ENCODE measurements at regions not wholly inside any gene's neighbourhood (a gene's known extent, or its start where the extent isn't known, plus 50 kb on each side); places are given as distances from the start of the nearest gene placed in this dataset.
A peak's percentile ranks its signal among the peaks of the same experiment; 100 is the strongest.

DNA sequence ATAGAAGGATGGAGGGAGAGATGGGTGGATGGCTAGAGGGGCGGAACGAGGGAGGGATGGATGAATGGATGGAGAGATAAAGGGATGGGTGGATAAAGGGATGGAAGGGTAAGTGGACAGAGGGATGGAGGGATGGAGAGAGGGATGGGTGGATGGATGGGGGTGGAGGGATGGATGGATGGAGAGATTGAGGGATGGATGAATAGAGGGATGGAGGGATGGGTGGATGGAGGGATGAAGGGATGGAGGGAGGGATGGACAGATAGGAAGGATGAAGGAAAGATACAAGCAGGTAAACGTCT, 313.3 kb downstream of the UACA start:
- CTCF ChIA-PET (ENCODE audit: low intra/inter-chr PET ratio), result no interaction called here
- intact Hi-C loops (cut with micrococcal nuclease) (no loop called here), in situ Hi-C loops (cut with MboI) (no loop called here)
- DNase-seq (ENCODE audit: extremely low read depth in 1 of 4, low spot score in 3 of 4) (no peak), FAIRE-seq (no peak), ATAC-seq (no peak)
- Histone ChIP-seq H3K27me3 (ENCODE audit: control insufficient read depth in 2 of 2, insufficient read depth in 2 of 2, low read length in 2 of 2) (no peaks in the 10 kb centered on the region), H3K79me2 (ENCODE audit: control insufficient read depth, insufficient read depth, low read length) (no peaks in the 10 kb centered on the region), H3K27ac (ENCODE audit: extremely low read depth, low read depth, low read length) (no peak overlapping the region), H4K20me1 (replicated peaks; ENCODE audit: control insufficient read depth, insufficient read depth, low read length) (no peaks in the 10 kb centered on the region), H3K9me3 (replicated peaks; ENCODE audit: control insufficient read depth, insufficient read depth, low read depth, low read length) (no peaks in the 10 kb centered on the region), H3K4me3 (no peak overlapping the region), H2AFZ (ENCODE audit: low read depth, low read length) (no peak overlapping the region), H3K4me1 (replicated peaks in 1 of 2; ENCODE audit: control insufficient read depth in 2 of 2, insufficient read depth in 2 of 2, low read length in 2 of 2) (peaks cover 37 to 42% of the 10 kb centered on the region in 2 experiments), H3K36me3 (ENCODE audit: control insufficient read depth, insufficient read depth, low read length) (no peaks in the 10 kb centered on the region), H3K9ac (ENCODE audit: insufficient read depth in 1 of 2, low read depth in 2 of 2, low read length in 2 of 2) (no peak overlapping the region), H3K4me2 (ENCODE audit: insufficient read depth, low read length) (no peak overlapping the region), H3K9me1 (ENCODE audit: control insufficient read depth, insufficient read depth, low read length) (peaks cover 5% of the 10 kb centered on the region)
- WGBS (ENCODE audit: insufficient coverage, low coverage, missing lambda C conversion rate), result 24% methylated on average over 3 of the region's 3 CpGs
- POLR2A ChIA-PET, result no interaction called here
- BruUV-seq (replicated peaks), result no TSS peak
- TF ChIP-seq CBX8 (IDR thresholded peaks at IDR 0.05; ENCODE audit: borderline replicate concordance, extremely low read depth, low read depth, low read length, poor library complexity, severe bottlenecking) (no peak), HNRNPLL (IDR thresholded peaks at IDR 0.05; ENCODE audit: low read depth, low read length, poor library complexity, severe bottlenecking) (no peak), ARHGAP35 (IDR thresholded peaks at IDR 0.05; ENCODE audit: partially characterized antibody) (no peak), TARDBP (IDR thresholded peaks at IDR 0.05) (no peak), TBL1XR1 (IDR thresholded peaks at IDR 0.05; ENCODE audit: low read length in 2 of 2) (no peak), MTA1 (IDR thresholded peaks at IDR 0.05; ENCODE audit: borderline replicate concordance) (peak; percentile 19; the same call in 1 of the 2 replicates), CSDE1 (IDR thresholded peaks at IDR 0.05) (no peak), NR2C2 (CRISPR knock-in tag; IDR thresholded peaks at IDR 0.05) (no peak), NR2C2 (tag; IDR thresholded peaks at IDR 0.05) (no peak), YY1 (IDR thresholded peaks at IDR 0.05; ENCODE audit: borderline replicate concordance in 1 of 3, control insufficient read depth in 1 of 3, extremely low read depth in 1 of 3, insufficient read depth in 3 of 3, insufficient read length in 1 of 3, insufficient replicate concordance in 2 of 3, low read depth in 1 of 3, low read length in 2 of 3) (no peak)
- TF ChIP-seq, protein P1, sequence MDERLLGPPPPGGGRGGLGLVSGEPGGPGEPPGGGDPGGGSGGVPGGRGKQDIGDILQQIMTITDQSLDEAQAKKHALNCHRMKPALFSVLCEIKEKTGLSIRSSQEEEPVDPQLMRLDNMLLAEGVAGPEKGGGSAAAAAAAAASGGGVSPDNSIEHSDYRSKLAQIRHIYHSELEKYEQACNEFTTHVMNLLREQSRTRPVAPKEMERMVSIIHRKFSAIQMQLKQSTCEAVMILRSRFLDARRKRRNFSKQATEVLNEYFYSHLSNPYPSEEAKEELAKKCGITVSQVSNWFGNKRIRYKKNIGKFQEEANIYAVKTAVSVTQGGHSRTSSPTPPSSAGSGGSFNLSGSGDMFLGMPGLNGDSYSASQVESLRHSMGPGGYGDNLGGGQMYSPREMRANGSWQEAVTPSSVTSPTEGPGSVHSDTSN (CRISPR knock-in tag; IDR thresholded peaks at IDR 0.05; ENCODE audit: low read depth), result no peak
- TF ChIP-seq, protein P1 (tag; conservative IDR thresholded peaks at IDR 0.05; ENCODE audit: low read depth), result no peak
- TF ChIP-seq, protein P2, sequence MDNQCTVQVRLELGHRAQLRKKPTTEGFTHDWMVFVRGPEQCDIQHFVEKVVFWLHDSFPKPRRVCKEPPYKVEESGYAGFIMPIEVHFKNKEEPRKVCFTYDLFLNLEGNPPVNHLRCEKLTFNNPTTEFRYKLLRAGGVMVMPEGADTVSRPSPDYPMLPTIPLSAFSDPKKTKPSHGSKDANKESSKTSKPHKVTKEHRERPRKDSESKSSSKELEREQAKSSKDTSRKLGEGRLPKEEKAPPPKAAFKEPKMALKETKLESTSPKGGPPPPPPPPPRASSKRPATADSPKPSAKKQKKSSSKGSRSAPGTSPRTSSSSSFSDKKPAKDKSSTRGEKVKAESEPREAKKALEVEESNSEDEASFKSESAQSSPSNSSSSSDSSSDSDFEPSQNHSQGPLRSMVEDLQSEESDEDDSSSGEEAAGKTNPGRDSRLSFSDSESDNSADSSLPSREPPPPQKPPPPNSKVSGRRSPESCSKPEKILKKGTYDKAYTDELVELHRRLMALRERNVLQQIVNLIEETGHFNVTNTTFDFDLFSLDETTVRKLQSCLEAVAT (IDR thresholded peaks at IDR 0.05), result 0 out of 4 replicates have a peak, but pooled peaks of 1 of the 2 experiments have one; percentile 21
- TF ChIP-seq, protein P3, sequence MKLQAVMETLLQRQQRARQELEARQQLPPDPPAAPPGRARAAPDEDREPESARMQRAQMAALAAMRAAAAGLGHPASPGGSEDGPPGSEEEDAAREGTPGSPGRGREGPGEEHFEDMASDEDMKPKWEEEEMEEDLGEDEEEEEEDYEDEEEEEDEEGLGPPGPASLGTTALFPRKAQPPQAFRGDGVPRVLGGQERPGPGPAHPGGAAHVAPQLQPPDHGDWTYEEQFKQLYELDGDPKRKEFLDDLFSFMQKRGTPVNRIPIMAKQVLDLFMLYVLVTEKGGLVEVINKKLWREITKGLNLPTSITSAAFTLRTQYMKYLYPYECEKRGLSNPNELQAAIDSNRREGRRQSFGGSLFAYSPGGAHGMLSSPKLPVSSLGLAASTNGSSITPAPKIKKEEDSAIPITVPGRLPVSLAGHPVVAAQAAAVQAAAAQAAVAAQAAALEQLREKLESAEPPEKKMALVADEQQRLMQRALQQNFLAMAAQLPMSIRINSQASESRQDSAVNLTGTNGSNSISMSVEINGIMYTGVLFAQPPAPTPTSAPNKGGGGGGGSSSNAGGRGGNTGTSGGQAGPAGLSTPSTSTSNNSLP (IDR thresholded peaks at IDR 0.05; ENCODE audit: borderline replicate concordance, low read depth, low read length), result no peak
- TF ChIP-seq, protein P4, sequence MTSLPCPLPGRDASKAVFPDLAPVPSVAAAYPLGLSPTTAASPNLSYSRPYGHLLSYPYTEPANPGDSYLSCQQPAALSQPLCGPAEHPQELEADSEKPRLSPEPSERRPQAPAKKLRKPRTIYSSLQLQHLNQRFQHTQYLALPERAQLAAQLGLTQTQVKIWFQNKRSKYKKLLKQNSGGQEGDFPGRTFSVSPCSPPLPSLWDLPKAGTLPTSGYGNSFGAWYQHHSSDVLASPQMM (CRISPR knock-in tag; IDR thresholded peaks at IDR 0.05), result no peak
